Heart left ventricle (tissue), 13 donors: ENCODE measurements at regions not wholly inside any gene's neighbourhood (a gene's known extent, or its start where the extent isn't known, plus 50 kb on each side); places are given as distances from the start of the nearest gene placed in this dataset.

Experiments
- POLR2A ChIP-seq, 2 donors: fragments of 450-650 bp; IDR thresholded peaks; one replicate each; pipeline ENCODE4 v1.6.1; 2017; ENCODE audit warnings: antibody characterized with exemption in 2 of 2, mild to moderate bottlenecking in 2 of 2, moderate library complexity in 2 of 2
- TF ChIP-seq, protein P1 (sequence below), 12 donors: fragments of 200-600 bp; sonication (generic) in 4 of 12; IDR thresholded peaks; one replicate each; pipeline versions ENCODE4 v1.5.0 to v1.8.0; 2018 to 2022; ENCODE audit warnings: antibody characterized with exemption in 12 of 12, mild to moderate bottlenecking in 5 of 12
- donor health status: ischemic (EF 13 %, LVEDD 7.1; RV severe dilation, severe dysfunction).
- donor health status: DM: no; HTN: yes; CAD: no.
- donor health status: DM: no; HTN: no; CAD: no.
- donor health status: ischemic (EF 25% LVEDD 6.9; RV normal size, moderate dysfunction).
- donor health status: ischemic (EF 25% LVEDD 5.7; RV mildly dilated, moderate dysfunction).
- donor health status: ischemic (EF 35%, LVEDD 5.7; RV mildly dilated, moderate dysfunction).
- donor health status: nonischemic (EF 11% LVEDD 7.7; RV severe dilation, severe dysfunction).
- donor health status: DM: yes; HTN: yes; CAD: no.
- donor health status: PGD.
- donor health status: ischemic (EF 29% LVEDD 5.4; RV normal size, mild dysfunction).
- donor health status: nonischemic (EF 23%, LVEDD 6.1; RV moderate dilation, normal function).

DNA sequence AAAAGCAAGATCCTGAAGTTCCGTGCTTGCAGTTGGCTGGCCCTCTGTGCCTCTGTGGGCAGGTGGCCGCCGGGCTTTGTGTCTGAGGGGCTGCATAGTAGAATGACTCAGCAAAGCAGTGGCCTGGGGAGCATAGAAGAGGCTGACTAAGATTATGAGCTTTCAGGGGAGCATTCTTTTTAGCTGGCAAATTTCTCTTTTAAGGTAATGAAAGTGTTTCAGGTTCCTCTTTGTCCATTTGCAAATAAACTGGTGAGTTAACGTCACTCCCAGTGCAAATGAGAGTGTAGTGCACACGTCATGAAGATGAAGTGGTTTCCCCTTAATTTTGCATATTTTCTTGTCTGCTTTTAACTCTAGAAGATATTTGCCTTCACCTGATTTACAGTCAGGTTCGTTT, 98.6 kb downstream of the BCL2L11 start:
- TF ChIP-seq, protein P1, sequence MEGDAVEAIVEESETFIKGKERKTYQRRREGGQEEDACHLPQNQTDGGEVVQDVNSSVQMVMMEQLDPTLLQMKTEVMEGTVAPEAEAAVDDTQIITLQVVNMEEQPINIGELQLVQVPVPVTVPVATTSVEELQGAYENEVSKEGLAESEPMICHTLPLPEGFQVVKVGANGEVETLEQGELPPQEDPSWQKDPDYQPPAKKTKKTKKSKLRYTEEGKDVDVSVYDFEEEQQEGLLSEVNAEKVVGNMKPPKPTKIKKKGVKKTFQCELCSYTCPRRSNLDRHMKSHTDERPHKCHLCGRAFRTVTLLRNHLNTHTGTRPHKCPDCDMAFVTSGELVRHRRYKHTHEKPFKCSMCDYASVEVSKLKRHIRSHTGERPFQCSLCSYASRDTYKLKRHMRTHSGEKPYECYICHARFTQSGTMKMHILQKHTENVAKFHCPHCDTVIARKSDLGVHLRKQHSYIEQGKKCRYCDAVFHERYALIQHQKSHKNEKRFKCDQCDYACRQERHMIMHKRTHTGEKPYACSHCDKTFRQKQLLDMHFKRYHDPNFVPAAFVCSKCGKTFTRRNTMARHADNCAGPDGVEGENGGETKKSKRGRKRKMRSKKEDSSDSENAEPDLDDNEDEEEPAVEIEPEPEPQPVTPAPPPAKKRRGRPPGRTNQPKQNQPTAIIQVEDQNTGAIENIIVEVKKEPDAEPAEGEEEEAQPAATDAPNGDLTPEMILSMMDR (IDR thresholded peaks at IDR 0.05): no peak
- no peak for TF ChIP-seq POLR2A (IDR thresholded peaks at IDR 0.05)
